Breast epithelium (tissue), 3 donors: ENCODE measurements at regions not wholly inside any gene's neighbourhood (a gene's known extent, or its start where the extent isn't known, plus 50 kb on each side); places are given as distances from the start of the nearest gene placed in this dataset.

ENCODE experiments used
- CTCF ChIP-seq, 3 donors: fragments of 450-650 bp; IDR thresholded peaks; one replicate each; pipeline ENCODE4 v1.5.1; 2016 to 2017; ENCODE audit warnings: antibody characterized with exemption in 3 of 3, mild to moderate bottlenecking in 3 of 3, moderate library complexity in 3 of 3
- POLR2A ChIP-seq: fragments of 450-650 bp; IDR thresholded peaks from one replicate; pipeline ENCODE4 v1.6.1; 2016; ENCODE audit warnings: antibody characterized with exemption, mild to moderate bottlenecking, moderate library complexity
- POLR2AphosphoS5 ChIP-seq, 3 donors: sonication (generic); formaldehyde crosslinking; IDR thresholded peaks; one replicate each; pipeline ENCODE4 v1.6.1; 2017; ENCODE audit warnings: antibody characterized with exemption in 3 of 3

DNA sequence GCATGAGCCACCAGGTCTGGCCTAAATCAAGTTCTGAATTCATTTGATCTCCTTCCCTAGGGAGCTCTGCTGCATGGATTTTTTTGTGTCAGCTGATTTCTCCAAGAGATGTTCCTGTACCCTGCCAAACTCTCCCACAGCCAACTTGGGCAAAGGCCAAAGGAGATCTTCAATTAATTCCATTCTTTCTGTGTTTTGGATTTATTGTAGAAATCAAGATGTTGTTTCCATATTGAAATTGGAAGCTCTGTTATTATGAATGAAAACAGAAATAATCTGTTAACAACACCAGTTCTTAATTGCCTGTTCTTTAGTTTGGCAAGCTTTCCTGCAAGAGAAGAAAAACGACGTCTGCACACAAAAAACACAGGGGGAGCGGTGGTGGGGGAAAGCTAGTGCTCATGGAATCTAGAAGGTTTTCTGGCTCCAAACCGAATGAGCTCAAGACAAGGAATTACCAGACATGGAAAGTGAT is 86.5 kb upstream of the ABCC4 start:
- no peak for TF ChIP-seq CTCF (IDR thresholded peaks at IDR 0.05)
- TF ChIP-seq POLR2AphosphoS5 (IDR thresholded peaks at IDR 0.05) = no peak
- no peak for TF ChIP-seq POLR2A
